GM12878 (cell line): ENCODE measurements at regions not wholly inside any gene's neighbourhood (a gene's known extent, or its start where the extent isn't known, plus 50 kb on each side); places are given as distances from the start of the nearest gene placed in this dataset.

ENCODE experiments used
- ATAC-seq: fragments of 200-7000 bp; cut with Tn5 transposase; 3 replicates; pipeline ENCODE4 v1.9.1; 2020; ENCODE audit warnings: mild to moderate bottlenecking, moderate library complexity
- BruUV-seq: library from RNA; stranded (reverse); fragments of 400-500 nt; replicated peaks from 2 replicates; lab custom pipeline; 2021; lab: Mats Ljungman, UMichigan
- CTCF ChIA-PET: fragments of 300-600 bp; sonication (Branson Sonifier 250); formaldehyde crosslinking; extraction: SDS; loops from one replicate; lab custom pipeline; 2021; ENCODE audit warnings: inconsistent platforms; lab: Yijun Ruan, JAX
- POLR2A ChIA-PET: fragments of 350-600 bp; formaldehyde crosslinking; extraction: SDS; loops from one replicate; lab custom pipeline; 2021; ENCODE audit warnings: inconsistent platforms; lab: Charles Lee
- RAD21 ChIA-PET: fragments of 300-600 bp; sonication (Branson Sonifier 250); formaldehyde crosslinking; loops from one replicate; lab custom pipeline; 2023; ENCODE audit warnings: antibody characterized with exemption; ENCODE audit not compliant: unreplicated experiment; lab: Charles Lee
- SMC1A ChIA-PET: fragments of 300-600 bp; sonication (Branson Sonifier 250); formaldehyde crosslinking; loops from one replicate; lab custom pipeline; 2023; ENCODE audit not compliant: unreplicated experiment, uncharacterized antibody; lab: Charles Lee
- DNase-seq: peaks from one replicate; pipeline ENCODE4 v3.0.0-alpha.2; 2011; ENCODE audit warnings: low read depth, low spot score
- FAIRE-seq: peaks from 3 replicates; lab custom pipeline; 2011; peaks lifted over from hg19 to GRCh38; lab: Jason Lieb, UNC
- H2AFZ ChIP-seq: 2 replicates; pipeline ENCODE4 v1.6.0; 2011; ENCODE audit warnings: low read depth, low read length, control low read depth; ENCODE audit not compliant: control insufficient read depth
- H3K27ac ChIP-seq: 2 replicates; pipeline ENCODE4 v1.5.1; 2011; ENCODE audit warnings: control low read depth; ENCODE audit not compliant: control insufficient read depth, insufficient read depth
- H3K27me3 ChIP-seq, 2 experiments: replicated peaks in 1 of 2; 2 replicates each; pipeline versions ENCODE4 v1.6.0 to v1.6.1; 2011; ENCODE audit warnings: low read length in 1 of 2; ENCODE audit not compliant: control insufficient read depth in 2 of 2, insufficient read depth in 2 of 2
- H3K36me3 ChIP-seq, 2 experiments: 2 replicates each; pipeline ENCODE4 v1.5.1; 2011; ENCODE audit warnings: low read length in 1 of 2; ENCODE audit not compliant: control insufficient read depth in 2 of 2, insufficient read depth in 2 of 2
- H3K4me1 ChIP-seq: 2 replicates; pipeline ENCODE4 v1.6.1; 2011; ENCODE audit warnings: mild to moderate bottlenecking, low read length, moderate library complexity, mixed read lengths; ENCODE audit not compliant: control insufficient read depth, insufficient read depth
- H3K4me2 ChIP-seq: 2 replicates; pipeline ENCODE4 v1.6.0; 2011; ENCODE audit warnings: control low read depth; ENCODE audit not compliant: control insufficient read depth, insufficient read depth
- H3K4me3 ChIP-seq: fragments of 200-600 bp; sonication (generic); 2 replicates; pipeline ENCODE4 v1.5.1; 2016
- H3K79me2 ChIP-seq: 2 replicates; pipeline ENCODE4 v1.6.0; 2011; ENCODE audit warnings: low read length; ENCODE audit not compliant: control insufficient read depth, insufficient read depth
- H3K9ac ChIP-seq: 2 replicates; pipeline ENCODE4 v1.8.0; 2011; ENCODE audit warnings: low read length, control low read depth, mixed read lengths; ENCODE audit not compliant: control insufficient read depth, insufficient read depth
- H3K9me3 ChIP-seq: replicated peaks from 3 replicates; pipeline ENCODE4 v1.5.1; 2011; ENCODE audit warnings: mild to moderate bottlenecking, low read length; ENCODE audit not compliant: control insufficient read depth, insufficient read depth
- H4K20me1 ChIP-seq: 2 replicates; pipeline ENCODE4 v1.6.0; 2011; ENCODE audit not compliant: control insufficient read depth, insufficient read depth
- BACH1 ChIP-seq: fragments of 450-650 bp; IDR thresholded peaks from 2 replicates; pipeline ENCODE4 v1.6.1; 2017; ENCODE audit warnings: mild to moderate bottlenecking, borderline replicate concordance
- BCL3 ChIP-seq: IDR thresholded peaks from 2 replicates; pipeline ENCODE4 v1.6.1; 2011; ENCODE audit warnings: borderline replicate concordance, low read depth, mild to moderate bottlenecking, moderate library complexity, low read length; ENCODE audit not compliant: insufficient read depth, poor library complexity, severe bottlenecking
- BHLHE40 ChIP-seq, 2 experiments: fragments of 450-650 bp in 1 of 2; IDR thresholded peaks; 2 replicates each; pipeline ENCODE4 v1.6.1; 2011 to 2017; ENCODE audit warnings: low read depth in 2 of 2, borderline replicate concordance in 1 of 2, improper control_type of control experiment in 1 of 2, low read length in 1 of 2, mild to moderate bottlenecking in 1 of 2
- CTCF ChIP-seq, 3 experiments: IDR thresholded peaks in 2 of 3; conservative IDR thresholded peaks in 1 of 3; 2 replicates each; pipeline ENCODE4 v1.5.1; 2011; ENCODE audit warnings: low read depth in 3 of 3, low read length in 3 of 3, mild to moderate bottlenecking in 3 of 3, control low read depth in 2 of 3, moderate library complexity in 2 of 3, inconsistent platforms in 1 of 3, mixed read lengths in 1 of 3; ENCODE audit not compliant: control insufficient read depth in 2 of 3, insufficient read depth in 1 of 3; ENCODE audit errors: extremely low read depth in 1 of 3
- E2F4 ChIP-seq: IDR thresholded peaks from 2 replicates; pipeline ENCODE4 v1.6.1; 2012; ENCODE audit warnings: low read depth, low read length, improper control_type of control experiment
- FOXK2 ChIP-seq: fragments of 450-650 bp; IDR thresholded peaks from 2 replicates; pipeline ENCODE4 v1.6.1; 2017; ENCODE audit warnings: mild to moderate bottlenecking, moderate library complexity
- MTA2 ChIP-seq: fragments of 450-650 bp; IDR thresholded peaks from 2 replicates; pipeline ENCODE4 v1.6.1; 2016; ENCODE audit warnings: low read depth, mild to moderate bottlenecking, moderate library complexity
- MYB ChIP-seq: fragments of 150-350 bp; IDR thresholded peaks from 2 replicates; pipeline ENCODE4 v1.6.1; 2014; ENCODE audit warnings: mild to moderate bottlenecking, low read depth, low read length, borderline replicate concordance
- NR2C1 ChIP-seq: fragments of 450-650 bp; IDR thresholded peaks from 2 replicates; pipeline ENCODE4 v1.6.1; 2017; ENCODE audit warnings: antibody characterized with exemption, mild to moderate bottlenecking, moderate library complexity
- POLR2AphosphoS5 ChIP-seq: IDR thresholded peaks from 2 replicates; pipeline ENCODE4 v1.6.1; 2011; ENCODE audit warnings: mild to moderate bottlenecking, low read length, inconsistent platforms
- RAD21 ChIP-seq: IDR thresholded peaks from 2 replicates; pipeline ENCODE4 v1.6.1; 2011; ENCODE audit warnings: mild to moderate bottlenecking, low read depth, low read length, moderate library complexity; ENCODE audit not compliant: insufficient read depth
- RFX5 ChIP-seq: IDR thresholded peaks from 2 replicates; pipeline ENCODE4 v1.6.1; 2011; ENCODE audit warnings: low read depth, low read length, improper control_type of control experiment
- SPI1 ChIP-seq: IDR thresholded peaks from 2 replicates; pipeline ENCODE4 v1.6.1; 2011; ENCODE audit warnings: low read depth, mild to moderate bottlenecking, low read length, moderate library complexity, borderline replicate concordance; ENCODE audit not compliant: insufficient read depth
- ZNF24 ChIP-seq: fragments of 450-650 bp; IDR thresholded peaks from 2 replicates; pipeline ENCODE4 v1.6.1; 2017; ENCODE audit warnings: antibody characterized with exemption, mild to moderate bottlenecking
- WGBS: methylation state at CpG from one replicate; pipeline ENCODE4 v1.1.6; 2016; ENCODE audit warnings: low lambda C conversion rate; ENCODE audit not compliant: insufficient replicate concordance, insufficient coverage; ENCODE audit errors: missing lambda C conversion rate; 5-methylcytosine and 5-hydroxymethylcytosine counted together
- in situ Hi-C: fragments of 300-500 bp; cut with MboI; formaldehyde crosslinking; loops from 9 replicates; pipeline ENCODE4 v1.14.3; 2018; ENCODE audit warnings: mixed read lengths
- intact Hi-C: fragments of 100-400 bp; cut with micrococcal nuclease; formaldehyde crosslinking; loops from one replicate; pipeline ENCODE4 v1.14.2; 2022; ENCODE audit not compliant: unreplicated experiment

- in situ Hi-C loops: no loop called here
- Histone ChIP-seq H4K20me1 (no peaks in the 10 kb centered on the region), H3K79me2 (no peaks in the 10 kb centered on the region), H3K36me3 (no peaks in the 10 kb centered on the region), H3K4me1 (no peaks in the 10 kb centered on the region), H3K4me3 (no peak overlapping the region), H3K27ac (no peak overlapping the region), H3K9ac (no peak overlapping the region), H3K9me3 (no peaks in the 10 kb centered on the region), H2AFZ (no peak overlapping the region), H3K4me2 (no peak overlapping the region), H3K27me3 (no peaks in the 10 kb centered on the region)
- 67% methylated on average over 11 of the region's 11 CpGs for WGBS
- no peak for DNase-seq
- RAD21 ChIA-PET: no interaction called here
- POLR2A ChIA-PET: no interaction called here
- TF ChIP-seq CTCF (IDR thresholded peaks at IDR 0.05 in 2 of 3, conservative IDR thresholded peaks at IDR 0.05 in 1 of 3; ENCODE audit: control insufficient read depth in 2 of 3, extremely low read depth in 1 of 3, insufficient read depth in 1 of 3, low read depth in 3 of 3, low read length in 3 of 3) (no peak), RFX5 (no peak), ZNF24 (no peak), SPI1 (no peak), POLR2AphosphoS5 (no peak), RAD21 (no peak), E2F4 (no peak), NR2C1 (no peak), BACH1 (no peak), MYB (no peak), MTA2 (no peak), BCL3 (no peak), BHLHE40 (IDR thresholded peaks at IDR 0.05; ENCODE audit: borderline replicate concordance in 1 of 2, low read depth in 2 of 2, low read length in 1 of 2) (no peak), FOXK2 (no peak)
- CTCF ChIA-PET: no interaction called here
- no peak for FAIRE-seq
- intact Hi-C loops: no loop called here
- BruUV-seq: no TSS peak
- SMC1A ChIA-PET: no interaction called here
- no peak for ATAC-seq
Measured at GRCh38 chr12:114759635-114760034, 75.7 kb upstream of the TBX3 start.
